Daoy (cell line): ENCODE measurements at regions not wholly inside any gene's neighbourhood (a gene's known extent, or its start where the extent isn't known, plus 50 kb on each side); places are given as distances from the start of the nearest gene placed in this dataset.
A peak's percentile ranks its signal among the peaks of the same experiment; 100 is the strongest.
"Not testable (repeated sequence)": the region's sequence is repeated elsewhere in the genome, so short reads cannot be mapped to it uniquely, and the experiment has no call there.

Source experiments
- DNase-seq: peaks from one replicate; pipeline ENCODE4 v3.0.0-alpha.2; 2015; ENCODE audit warnings: low read depth

DNA sequence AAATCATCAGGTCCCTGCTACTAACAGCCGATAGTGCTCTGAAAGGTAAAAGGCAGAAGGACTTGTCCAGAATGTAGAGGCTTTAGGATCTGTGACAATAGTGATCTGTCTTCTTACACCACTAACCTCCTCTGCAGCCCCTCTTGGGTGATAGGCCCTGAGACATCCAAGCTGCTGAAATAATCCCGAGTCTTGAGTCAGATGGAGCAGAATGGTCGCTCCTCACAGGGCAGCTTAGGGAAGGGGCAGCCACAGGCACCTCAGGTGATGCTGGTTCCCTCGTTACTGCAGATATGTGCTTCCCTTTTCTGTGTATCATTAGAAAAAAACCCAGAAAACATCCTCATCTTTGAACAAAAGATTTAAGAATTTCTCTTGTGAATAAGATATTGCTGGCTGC is 157.1 kb upstream of the DLX2 start:
- no peak for DNase-seq

DNA sequence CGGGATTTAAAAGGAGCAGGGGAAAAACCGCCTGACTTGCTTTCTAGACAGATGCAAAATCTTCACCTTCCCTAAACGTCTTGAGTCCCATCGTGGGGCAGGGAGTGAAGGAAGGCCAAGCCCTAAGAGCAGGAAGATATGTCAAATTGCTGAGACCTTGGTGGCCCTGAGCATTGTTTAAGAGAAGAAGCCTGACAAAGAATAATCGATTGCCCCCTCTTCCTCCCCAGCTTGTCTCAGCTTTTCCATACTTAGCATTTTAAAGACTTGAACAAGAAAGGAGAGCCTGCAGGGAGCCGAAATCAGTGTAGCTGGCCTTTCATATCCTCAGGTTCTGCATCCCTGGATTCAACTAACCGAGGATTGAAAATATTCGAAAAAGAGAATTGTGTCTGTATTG is 157.6 kb upstream of the DLX2 start:
- DNase-seq = no peak

DNA sequence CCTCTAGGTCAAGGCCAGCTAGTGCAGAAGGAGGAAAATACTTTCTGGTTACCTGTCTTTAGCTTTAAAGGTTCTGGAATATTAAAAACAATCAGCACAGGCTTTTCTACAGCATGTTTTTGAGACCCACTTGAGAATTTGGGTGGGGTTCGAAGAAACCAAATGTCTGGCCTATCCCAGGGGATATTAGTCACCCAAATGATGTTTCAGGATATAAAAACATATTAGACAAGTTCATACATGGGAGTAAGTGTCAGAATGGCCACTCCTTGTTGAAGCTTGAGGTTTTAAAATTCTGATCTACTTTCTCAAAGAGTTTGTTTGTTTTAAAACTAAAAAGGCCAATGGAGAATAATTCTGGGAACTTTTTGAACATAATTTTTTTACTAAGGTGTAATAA is 158.6 kb upstream of the DLX2 start:
- no peak for DNase-seq

DNA sequence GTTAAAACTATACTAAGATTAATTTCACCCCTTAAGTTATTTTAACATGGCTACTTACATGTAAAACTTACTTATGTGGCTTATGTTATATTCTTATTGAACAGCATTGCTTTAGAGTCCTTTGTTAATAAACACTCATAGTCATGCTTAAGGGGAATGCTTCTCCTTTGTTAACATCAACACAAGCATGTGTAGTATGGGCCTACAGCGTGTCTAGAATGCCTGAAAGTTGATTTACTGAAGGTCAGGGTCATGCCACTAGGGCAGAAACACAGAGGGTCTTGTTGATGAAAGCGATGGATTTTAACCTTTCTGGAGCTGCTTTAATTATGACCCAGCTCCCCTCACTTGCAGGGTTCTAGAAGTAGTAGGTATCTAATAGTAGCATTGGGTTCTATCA is 159.8 kb upstream of the DLX2 start:
- no peak for DNase-seq

DNA sequence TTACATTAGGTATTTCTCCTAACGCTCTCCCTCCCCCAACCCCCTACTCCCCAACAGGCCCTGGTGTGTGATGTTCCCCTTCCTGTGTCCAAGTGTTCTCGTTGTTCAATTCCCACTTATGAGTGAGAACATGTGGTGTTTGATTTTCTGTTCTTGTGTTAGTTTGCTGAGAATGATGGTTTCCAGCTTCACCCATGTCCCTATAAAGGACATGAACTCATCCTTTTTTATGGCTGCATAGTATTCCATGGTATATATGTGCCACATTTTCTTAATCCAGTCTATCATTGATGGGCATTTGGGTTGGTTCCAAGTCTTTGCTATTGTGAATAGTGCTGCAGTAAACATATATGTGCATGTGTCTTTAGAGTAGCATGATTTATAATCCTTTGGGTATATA is 162.1 kb upstream of the DLX2 start:
- not testable (repeated sequence) for DNase-seq

DNA sequence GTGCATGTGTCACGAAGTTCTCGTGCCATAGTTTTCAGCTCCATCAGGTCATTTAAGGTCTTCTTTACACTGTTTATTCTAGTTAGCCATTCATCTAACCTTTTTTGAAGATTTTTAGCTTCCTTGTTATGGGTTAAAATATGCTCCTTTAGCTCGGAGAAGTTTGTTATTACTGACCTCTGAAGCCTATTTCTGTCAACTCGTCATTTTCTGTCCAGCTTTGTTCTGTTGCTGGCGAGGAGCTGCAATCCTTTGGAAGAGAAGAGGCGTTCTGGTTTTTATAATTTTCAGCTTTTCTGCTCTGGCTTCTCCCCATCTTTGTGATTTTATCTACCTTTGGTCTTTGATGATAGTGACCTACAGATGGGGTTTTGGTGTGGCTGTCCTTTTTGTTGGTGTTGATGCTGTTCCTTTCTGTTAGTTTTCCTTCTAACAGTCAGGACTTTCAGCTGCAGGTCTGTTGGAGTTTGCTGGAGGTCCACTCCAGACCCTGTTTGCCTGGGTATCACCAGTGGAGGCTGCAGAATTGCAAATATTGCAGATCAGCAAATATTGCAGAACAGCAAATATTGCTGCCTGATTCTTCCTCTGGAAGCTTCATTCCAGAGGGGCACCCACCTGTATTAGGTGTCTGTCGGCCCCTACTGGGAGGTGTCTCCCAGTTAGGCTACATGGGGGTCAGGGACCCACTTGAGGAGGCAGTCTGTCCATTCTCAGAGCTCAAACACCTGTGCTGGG is 157.7 kb upstream of the ITGA6 start:
- DNase-seq = not testable (repeated sequence)

DNA sequence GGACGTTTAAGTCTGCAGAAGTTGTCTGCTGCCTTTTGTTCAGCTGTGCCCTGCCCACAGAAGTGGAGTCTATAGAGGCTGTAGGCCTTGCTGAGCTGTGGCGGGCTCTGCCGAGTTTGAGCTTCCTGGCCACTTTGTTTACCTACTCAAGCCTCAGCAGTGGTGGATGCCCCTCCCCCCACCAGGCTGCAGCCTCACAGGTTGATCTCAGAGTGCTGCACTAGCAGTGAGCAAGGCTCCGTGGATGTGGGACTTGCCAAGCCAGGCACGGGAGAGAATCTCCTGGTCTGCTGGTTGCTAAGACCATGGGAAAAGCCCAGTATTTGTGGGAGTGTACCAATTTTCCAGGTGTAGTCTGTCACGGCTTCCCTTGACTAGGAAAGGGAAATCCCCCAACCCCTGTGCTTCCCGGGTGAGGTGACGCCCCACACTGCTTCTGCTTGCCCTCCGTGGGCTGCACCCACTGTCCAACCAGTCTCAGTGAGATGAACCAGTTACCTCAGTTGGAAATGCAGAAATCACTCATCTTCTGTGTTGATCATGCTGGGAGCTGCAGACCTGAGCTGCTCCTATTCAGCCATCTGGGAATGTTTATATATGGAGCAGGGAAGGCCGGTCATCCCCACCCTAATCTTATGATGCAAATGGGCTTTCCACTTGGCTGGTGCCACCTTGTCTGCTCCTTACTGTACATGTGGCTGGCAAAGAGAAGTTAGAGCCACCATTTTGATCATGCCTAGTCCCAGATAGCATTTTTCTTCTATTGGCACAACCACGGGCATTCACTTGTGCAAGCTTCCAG is 156.9 kb upstream of the ITGA6 start:
- no peak for DNase-seq

DNA sequence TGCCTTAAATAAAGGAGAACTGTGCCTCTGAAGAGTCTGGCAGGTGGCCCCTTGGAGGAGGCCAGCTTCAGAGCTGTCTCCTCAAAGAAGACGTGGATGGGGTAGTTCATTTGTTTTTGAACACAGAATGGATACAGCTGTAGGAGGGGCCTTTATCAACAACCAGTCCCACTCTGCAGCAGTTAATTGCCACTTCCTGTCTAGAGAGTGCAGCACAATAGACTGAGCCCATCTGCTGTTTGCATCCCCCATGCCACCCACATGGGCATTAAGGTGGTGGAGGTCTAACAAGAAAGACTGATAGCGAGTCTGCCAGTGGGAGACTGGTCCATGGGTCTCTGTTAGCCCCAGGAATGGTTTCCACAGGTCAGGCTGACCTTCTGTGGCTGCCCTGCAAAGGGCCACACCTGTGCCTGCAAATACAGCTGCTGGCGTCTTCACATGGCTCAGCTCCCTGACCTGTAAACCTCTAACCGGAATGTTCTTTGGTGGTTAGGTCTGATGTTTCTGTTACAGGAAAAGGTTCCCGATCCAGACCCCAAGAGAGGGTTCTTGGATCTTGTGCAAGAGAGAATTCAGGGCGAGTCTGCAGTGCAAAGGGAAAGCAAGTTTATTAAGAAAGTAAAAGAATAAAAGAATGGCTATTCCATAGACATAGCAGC is 153.3 kb upstream of the ITGA6 start:
- no peak for DNase-seq

DNA sequence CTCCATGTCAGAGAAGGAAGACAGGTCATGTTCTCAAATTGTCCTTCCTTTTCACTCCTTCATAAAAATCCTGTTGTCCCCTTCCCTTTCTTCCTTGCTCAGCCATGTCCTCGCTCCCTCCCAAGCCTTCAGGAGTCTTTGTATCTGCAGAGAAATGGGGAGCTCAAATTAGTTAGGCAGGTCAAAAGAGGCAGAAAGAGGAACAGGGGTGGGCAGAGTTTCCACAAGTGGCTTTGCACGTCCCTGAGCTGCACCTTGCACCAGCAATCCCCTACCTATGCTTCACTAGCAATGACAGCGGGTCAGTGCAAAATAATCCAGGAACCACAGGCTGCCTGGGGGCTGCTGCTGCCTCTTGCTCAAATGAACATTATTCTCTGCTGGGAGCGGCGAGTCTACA is 152.1 kb upstream of the ITGA6 start:
- no peak for DNase-seq

DNA sequence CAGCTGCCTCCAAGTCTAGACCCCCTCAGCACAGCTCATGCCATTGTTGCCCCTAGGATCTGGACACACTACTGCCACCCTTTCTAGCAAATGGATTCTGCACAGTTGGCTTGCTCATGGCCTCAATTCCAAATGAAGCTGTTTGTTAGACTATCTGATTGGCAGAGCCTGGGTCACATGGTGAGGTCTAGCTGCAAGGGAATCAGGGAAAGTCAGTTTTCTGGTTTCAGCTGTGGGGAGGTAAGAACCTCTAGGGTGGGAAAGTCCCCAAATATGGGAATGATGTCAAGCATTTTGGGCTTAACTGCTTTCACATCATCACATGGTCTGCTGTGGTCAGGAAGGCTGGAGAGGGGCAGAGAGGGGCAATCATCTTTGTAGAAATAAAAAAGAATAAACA is 150.4 kb upstream of the ITGA6 start:
- no peak for DNase-seq

DNA sequence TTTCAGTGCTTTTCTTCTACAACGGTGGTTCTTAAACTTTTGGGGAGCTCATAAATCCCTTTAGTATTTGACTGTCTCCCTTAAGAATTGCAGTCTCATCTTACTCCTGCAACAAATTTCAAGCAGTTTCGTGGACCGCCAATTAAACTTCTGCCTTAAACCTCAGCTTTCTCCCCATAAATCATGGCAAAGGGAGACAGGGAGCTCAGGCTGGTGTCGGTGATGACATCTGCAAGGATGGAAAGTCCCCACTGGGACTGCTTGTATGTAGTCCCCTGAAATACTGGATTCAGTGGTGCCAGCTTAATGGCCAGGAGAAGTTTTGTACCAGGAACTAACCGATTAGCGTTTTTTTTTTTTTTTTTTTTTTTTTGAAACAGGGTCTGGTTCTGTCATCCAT is 148.7 kb upstream of the ITGA6 start:
- no peak for DNase-seq

DNA sequence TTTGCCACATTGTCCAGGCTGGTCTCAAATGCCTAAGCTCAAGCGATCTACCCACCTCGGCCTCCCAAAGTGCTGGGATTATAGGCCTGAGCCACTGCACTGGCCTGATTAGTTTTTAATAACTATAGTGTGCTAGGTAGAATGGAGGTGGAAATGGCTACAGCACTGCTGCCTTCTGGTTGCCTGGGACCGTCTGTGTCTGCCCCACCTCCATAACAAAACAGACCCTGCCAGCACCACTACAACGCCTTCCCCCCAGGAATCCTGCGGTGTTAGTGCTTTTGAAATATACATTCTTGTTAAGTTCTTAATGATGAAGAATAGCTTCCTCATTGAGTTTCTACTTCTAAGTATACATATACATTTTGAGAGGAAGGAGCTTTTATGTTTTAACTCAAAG is 148.2 kb upstream of the ITGA6 start:
- DNase-seq = no peak

DNA sequence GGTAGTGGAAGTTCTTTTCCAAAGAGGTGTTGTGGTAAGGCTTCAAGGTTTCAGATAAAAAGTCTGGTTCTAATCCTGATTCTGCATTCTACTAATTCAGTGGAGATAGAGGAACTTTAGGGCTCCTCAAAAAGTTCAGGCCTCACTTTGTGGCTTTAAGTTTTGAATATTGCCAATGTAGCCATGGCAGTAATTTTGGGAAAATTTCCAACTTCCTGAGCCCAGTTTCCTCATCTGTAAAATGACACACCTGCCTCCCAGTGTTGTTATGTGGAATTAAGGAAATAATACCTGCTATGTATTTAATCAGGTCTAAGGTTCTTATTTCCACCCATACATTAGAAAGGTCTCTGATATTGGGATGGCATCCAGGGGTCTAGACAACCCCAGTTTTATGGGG is 147.6 kb upstream of the ITGA6 start:
- no peak for DNase-seq

DNA sequence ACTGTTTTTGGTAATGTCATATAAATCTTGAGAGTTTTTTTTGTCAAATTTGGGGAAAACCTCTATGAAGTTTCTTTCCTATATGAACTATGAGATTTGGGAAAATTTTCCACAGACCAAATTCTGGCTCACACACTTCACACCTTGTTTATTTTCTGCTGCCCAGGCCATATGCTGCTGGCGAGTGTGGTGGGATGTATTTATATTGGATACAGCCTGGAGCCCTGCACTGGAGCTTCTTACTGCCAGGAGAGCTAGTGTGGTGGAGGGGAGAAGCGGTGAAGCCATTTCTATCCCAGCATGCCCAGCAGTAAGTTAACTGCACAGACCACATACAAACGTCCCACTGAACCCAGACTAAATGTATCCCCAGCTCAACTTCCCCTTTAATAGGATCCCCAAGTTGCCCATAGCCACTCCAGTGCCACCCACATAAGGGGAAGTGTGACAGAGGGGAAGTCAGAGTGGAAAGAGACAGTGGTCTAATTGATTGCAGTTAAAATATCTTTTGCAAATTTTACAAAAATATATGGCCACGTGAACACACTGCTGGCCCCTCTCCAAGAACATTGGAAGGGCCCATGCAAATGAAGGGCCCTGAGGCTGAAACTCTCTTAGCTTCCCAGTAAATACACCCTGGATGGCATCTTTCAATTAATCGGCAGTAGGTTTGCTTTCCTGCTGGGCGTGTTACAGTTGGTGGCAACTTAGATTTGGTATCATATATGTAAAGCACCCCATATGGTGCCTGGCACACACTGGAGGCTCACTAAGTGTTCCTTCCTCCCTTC is 146.6 kb upstream of the ITGA6 start:
- DNase-seq = no peak

DNA sequence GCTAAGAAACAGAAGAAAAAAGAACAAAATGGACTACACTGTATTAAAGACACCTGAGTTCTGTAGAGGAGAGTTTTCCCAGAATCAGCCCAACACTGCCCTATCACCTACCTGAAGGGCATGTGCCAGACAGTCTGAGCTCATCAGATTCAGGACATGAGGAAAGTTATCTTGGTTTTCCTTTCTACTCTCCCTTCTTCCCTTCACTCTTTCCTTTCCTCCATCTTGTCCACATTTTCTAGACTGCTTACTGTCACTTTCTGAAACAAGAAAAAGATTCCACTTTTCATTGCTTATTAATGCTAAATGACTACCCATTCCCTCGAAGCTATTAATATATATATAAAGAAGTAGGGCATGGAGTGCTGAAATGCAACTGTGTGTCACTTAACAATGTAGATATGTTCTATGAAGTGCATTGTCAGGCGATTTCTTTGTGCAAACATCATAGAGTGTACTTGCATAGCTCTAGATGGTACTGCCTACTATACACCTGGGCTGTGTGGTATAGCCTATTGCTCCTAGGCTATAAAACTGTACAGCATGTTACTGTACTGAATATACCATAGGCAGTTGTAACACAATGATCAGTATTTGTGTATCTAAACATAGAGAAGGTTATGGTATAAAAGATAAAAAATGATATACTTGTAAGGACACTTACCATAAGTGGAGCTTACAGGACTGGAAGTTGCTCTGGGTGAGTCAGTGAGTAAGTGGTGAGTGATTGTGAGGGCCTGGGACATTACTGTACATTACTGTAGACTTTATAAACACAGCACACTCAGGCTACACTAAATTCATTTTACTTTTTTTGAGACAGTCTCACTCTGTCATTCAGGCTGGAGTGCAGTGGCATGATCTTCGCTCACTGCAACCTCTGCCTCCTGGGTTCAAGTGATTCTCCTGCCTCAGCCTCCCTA is 145.5 kb upstream of the ITGA6 start:
- peak; percentile 68 for DNase-seq

DNA sequence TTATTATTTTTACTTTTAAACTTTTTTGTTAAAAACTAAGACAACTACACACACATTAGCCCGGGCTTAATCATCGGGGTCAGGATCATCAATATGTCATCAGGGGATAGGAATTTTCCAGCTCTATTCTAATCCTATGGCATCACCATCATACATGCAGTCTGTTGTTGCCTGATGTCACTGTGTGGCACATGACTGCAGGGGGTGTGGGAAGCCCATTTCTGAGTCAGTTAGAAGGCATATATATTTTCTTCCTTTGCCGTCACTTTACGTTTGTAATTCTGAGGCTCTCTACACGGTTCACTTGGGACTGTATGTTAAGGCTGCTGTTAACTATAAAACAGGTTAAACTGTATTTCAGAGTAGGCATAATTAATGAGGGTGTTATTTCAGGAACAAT is 144.4 kb upstream of the ITGA6 start:
- peak; percentile 83 for DNase-seq

DNA sequence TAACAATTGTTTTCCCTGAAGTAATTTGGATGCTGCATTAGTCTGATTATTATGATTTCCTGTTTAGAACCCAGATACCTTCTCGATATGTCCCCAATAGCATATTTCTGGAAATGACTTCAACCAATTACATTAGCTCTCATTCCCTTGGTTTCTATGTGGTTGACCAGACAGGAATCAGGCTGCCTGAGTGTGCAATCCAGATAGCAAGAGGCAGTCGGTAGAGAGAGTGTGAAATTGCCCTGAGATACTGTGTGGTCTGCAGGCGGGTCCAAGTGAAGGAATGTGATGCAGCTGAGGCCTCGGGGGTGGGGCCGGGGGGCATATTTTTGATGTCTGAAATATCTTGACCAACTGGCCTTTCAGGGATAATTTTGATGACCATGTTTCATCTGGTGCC is 143.9 kb upstream of the ITGA6 start:
- DNase-seq = peak; percentile 15

DNA sequence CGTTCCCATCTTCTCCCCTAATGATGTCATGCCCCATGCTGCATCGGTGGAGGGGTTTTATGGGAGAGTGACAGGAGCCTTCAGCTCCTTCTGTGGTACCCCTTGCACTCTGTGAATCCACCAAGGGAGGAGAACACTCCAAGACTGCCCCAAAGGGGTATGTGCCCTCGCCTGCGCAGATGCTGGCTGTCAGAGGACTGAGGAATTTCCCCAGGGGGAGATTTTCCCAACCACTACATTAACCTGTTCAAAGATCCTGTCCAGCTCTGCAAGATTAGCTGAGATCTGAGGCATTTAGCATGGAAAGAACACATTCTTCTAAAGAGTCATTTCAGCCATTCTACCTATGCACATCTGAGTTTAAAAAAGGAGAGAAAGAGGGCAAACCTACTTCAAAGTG is 143.2 kb upstream of the ITGA6 start:
- DNase-seq = no peak

DNA sequence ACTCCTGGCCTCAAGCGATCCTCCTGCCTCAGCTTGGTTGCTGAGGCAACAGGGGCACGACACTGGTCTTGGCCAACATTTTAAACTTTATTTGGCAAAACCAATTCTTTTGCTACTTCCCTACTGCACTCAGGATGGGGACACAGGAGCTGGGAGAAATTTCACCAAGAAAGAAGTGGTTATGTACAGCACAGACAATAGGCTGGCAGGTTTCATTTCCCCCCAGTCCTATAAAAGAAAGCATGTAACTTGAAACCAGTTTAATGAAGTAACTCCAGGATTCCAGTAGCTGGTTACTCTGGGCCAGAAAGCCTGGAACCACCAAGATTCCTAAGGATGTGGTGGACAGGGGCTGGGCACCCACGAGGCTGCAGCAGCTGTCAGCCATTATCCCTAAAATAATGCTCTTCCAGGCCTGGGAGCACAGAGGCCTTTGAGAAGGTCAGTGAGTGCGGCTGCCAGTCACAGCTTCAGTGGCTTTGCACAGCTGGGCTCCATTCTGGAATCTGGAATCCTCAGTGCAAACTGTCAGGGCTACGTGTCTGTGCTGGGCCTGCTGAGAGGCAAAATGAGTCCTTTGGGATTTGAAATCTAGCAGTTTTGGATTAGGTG is 142.3 kb upstream of the ITGA6 start:
- peak; percentile 53 for DNase-seq

DNA sequence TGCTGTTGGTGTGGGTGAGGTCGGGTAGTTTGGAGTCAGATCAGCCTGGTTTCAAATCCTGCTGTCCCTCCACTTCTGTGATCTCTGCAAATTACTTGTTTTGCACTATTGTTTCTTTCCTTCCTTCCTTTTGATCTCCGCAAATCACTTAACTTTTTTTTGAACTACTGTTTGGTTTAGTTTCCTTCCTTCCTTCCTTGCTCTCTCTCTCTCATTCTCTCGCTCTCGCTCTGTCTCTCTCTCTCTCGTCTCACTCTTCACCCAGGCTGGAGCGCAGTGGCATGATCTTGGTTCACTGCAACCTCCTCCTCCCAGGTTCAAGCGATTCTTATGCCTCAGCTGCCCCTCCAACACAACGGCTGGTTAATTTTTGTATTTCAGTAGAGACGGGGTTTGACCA is 141.6 kb upstream of the ITGA6 start:
- no peak for DNase-seq

DNA sequence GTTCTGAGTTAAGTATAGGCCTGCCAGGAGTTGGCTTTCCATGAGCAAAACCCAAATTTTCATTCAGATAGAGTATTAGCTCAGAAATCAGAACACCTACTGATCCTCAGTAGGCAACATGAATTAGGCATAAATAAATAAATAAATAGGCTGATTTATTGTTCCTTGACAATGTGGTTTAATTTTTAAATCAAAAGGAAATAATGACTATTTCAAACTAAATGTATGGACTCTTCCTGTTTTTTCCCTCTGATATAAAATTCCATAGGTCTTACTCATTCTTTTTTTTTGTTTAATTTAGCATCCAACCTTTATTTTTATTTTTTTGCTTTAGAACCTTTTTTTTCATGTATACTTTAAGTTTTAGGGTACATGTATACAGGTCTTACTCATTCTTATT is 140.2 kb upstream of the ITGA6 start:
- no peak for DNase-seq
